Brain microvascular endothelial cell (primary cell): ENCODE measurements at regions not wholly inside any gene's neighbourhood (a gene's known extent, or its start where the extent isn't known, plus 50 kb on each side); places are given as distances from the start of the nearest gene placed in this dataset.
"Not testable (repeated sequence)": the region's sequence is repeated elsewhere in the genome, so short reads cannot be mapped to it uniquely, and the experiment has no call there.

ENCODE experiments used
- DNase-seq: peaks from one replicate; pipeline ENCODE4 v3.0.0-alpha.2; 2020
- H3K27ac ChIP-seq: fragments of 250-450 bp; sonication (Bioruptor Pico); 2 replicates; pipeline ENCODE4 v1.5.1; 2020; ENCODE audit warnings: mild to moderate bottlenecking, moderate library complexity
- H3K27me3 ChIP-seq: fragments of 250-450 bp; sonication (Bioruptor Pico); replicated peaks from 2 replicates; pipeline ENCODE4 v1.5.1; 2020; ENCODE audit warnings: mild to moderate bottlenecking
- H3K36me3 ChIP-seq: fragments of 250-450 bp; sonication (Bioruptor Pico); replicated peaks from 2 replicates; pipeline ENCODE4 v1.5.1; 2020; ENCODE audit warnings: mild to moderate bottlenecking
- H3K4me3 ChIP-seq: 2 replicates; pipeline ENCODE4 v1.5.1; 2011; ENCODE audit warnings: low read depth, mild to moderate bottlenecking, control low read depth, low read length, moderate library complexity
- in situ Hi-C: cut with HindIII; loops from 2 replicates; pipeline ENCODE4 v1.10.0; 2017; ENCODE audit warnings: low sequenced_read_pairs, low pct_ligation_motif_present
- TF ChIP-seq, protein P1 (sequence below): IDR thresholded peaks from 2 replicates; pipeline ENCODE4 v1.5.1; 2011; ENCODE audit warnings: low read depth, mild to moderate bottlenecking, moderate library complexity, low read length, control low read depth, inconsistent platforms; ENCODE audit errors: missing control alignments

DNA sequence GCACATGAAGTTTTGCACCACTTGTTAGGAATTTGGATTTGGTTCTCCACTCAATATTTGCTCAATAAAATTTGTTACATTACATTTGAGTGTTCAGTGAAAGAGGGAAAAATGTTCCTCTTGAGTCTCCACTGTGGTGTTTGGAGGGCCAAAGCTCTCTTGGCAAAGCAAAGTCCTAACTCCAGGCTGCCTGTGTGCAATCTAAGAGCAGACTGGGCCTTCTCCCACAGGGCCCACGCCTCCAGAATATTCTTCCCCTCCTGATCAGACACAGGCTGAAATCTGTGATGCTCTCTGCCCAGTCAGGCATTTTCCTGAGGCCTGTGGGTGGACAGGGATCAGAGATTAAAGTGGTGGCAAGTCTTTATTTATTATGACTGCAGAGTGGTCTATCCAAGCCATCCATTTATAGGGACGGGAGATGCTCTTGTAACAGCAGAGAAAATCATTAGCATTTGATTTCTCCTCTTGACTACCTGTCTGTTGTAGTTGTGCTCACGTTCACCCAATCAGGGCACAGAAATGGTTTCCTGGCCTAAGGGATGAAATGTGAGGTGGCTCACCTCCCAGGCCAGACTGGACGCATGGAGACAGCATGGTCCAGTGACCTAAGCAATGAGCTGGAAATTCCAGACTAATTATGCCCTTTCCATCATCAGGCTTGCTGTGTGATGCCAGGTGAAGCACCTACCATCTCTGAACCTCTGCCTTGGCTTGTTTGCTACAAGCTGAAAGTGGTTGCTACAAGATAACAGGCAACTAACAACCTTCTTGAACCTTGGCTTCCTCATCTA lies 147.1 kb upstream of the NRBF2 start:
- TF ChIP-seq, protein P1, sequence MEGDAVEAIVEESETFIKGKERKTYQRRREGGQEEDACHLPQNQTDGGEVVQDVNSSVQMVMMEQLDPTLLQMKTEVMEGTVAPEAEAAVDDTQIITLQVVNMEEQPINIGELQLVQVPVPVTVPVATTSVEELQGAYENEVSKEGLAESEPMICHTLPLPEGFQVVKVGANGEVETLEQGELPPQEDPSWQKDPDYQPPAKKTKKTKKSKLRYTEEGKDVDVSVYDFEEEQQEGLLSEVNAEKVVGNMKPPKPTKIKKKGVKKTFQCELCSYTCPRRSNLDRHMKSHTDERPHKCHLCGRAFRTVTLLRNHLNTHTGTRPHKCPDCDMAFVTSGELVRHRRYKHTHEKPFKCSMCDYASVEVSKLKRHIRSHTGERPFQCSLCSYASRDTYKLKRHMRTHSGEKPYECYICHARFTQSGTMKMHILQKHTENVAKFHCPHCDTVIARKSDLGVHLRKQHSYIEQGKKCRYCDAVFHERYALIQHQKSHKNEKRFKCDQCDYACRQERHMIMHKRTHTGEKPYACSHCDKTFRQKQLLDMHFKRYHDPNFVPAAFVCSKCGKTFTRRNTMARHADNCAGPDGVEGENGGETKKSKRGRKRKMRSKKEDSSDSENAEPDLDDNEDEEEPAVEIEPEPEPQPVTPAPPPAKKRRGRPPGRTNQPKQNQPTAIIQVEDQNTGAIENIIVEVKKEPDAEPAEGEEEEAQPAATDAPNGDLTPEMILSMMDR, result no peak
- in situ Hi-C loops, result no loop called here

DNA sequence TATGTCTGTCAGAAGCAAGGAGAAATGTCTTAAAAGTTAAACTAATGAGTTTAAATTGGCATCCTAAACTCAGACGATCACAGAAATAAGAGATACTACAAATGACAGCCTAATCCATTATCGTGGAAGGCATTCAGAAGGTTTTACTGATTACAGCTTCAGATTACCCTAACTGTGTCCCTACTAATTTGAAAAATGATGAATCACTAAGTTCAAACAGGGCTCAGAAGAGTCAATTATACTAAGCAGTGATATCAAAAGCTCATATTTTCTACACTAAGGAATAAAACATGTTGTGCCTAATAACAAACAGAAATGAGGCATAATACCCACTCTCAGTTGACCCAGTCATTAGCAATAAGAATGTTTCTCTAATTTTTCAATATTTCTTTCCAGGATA lies 152.0 kb upstream of the NRBF2 start:
- no peak for DNase-seq
- Histone ChIP-seq H3K4me3 (no peak overlapping the region), H3K36me3 (no peaks in the 10 kb centered on the region), H3K27me3 (no peaks in the 10 kb centered on the region), H3K27ac (no peak overlapping the region)
- in situ Hi-C loops, result no loop called here
- TF ChIP-seq, protein P1, result no peak

More for the DNA sequence above, 147.1 kb upstream of the NRBF2 start:
- no peak for DNase-seq
- no peaks in the 10 kb centered on the region for H3K27me3 ChIP-seq
- H3K36me3 ChIP-seq, result no peaks in the 10 kb centered on the region
- no peak overlapping the region for H3K27ac ChIP-seq
- no peak overlapping the region for H3K4me3 ChIP-seq

DNA sequence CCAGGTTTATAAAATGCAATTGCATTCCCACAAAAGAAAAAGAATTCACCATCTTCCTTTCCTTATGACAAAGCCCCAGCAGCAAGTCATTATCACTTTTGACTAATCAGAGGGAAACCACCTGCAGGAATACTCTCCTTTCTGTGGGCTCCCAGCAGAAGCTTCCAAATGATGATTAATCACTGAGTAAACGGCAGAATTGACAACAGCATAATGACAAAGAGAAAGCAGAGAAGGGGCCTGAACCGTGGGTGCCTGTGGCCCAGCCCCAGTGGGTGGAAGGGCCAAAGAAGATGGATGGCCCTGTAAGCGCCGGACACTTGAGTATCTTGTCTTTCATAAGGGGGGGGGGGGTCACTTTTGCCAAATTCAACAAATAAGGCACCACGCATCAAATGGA lies 152.4 kb upstream of the NRBF2 start:
- no peaks in the 10 kb centered on the region for H3K36me3 ChIP-seq
- H3K4me3 ChIP-seq, result no peak overlapping the region
- DNase-seq, result no peak
- TF ChIP-seq, protein P1, result no peak
- in situ Hi-C loops, result no loop called here
- H3K27me3 ChIP-seq, result no peaks in the 10 kb centered on the region
- no peak overlapping the region for H3K27ac ChIP-seq

DNA sequence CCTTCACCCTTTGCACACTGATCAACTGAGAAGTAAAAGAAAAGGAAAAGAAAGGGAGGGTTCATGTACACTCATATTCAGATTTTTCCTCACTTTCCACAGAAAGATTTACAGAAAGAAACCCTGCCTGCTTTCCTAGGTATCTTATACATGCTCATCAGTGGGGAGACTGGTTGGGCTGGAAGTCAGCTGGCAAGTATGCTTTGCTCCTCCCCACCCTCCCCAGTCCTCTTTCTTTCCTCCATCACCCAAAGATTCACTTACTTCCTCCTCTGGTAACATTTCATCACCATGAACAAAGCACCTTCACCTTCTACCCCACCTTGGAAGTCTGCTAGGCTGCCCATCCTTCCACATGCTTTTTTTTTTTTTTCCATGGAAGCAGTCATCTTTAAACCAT lies 153.2 kb upstream of the NRBF2 start:
- no peak for DNase-seq
- H3K27ac ChIP-seq, result no peak overlapping the region
- no peaks in the 10 kb centered on the region for H3K27me3 ChIP-seq
- H3K36me3 ChIP-seq, result no peaks in the 10 kb centered on the region
- TF ChIP-seq, protein P1, result no peak
- in situ Hi-C loops, result no loop called here
- no peak overlapping the region for H3K4me3 ChIP-seq

DNA sequence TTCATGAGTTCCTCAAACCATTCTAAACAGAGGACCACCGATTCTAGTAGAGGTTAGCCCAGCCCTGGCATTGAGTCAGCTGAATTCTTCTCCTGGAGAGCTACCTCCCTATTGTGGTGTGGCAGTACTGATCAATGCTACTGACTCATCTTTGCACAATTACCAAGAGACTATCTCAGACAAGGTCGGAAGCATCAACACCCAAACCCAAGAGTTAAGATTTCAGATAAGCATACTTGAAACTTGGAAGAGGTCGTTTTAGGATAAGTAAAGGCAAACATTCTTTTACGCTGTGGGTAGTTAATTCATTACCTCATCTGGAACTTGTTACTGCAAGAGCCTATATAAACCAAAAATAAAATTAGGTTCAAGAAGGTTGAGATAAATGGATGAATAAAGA lies 154.6 kb upstream of the NRBF2 start:
- H3K36me3 ChIP-seq, result no peaks in the 10 kb centered on the region
- in situ Hi-C loops, result no loop called here
- H3K27ac ChIP-seq, result no peak overlapping the region
- no peak overlapping the region for H3K4me3 ChIP-seq
- H3K27me3 ChIP-seq, result no peaks in the 10 kb centered on the region
- DNase-seq, result no peak
- TF ChIP-seq, protein P1, result no peak

DNA sequence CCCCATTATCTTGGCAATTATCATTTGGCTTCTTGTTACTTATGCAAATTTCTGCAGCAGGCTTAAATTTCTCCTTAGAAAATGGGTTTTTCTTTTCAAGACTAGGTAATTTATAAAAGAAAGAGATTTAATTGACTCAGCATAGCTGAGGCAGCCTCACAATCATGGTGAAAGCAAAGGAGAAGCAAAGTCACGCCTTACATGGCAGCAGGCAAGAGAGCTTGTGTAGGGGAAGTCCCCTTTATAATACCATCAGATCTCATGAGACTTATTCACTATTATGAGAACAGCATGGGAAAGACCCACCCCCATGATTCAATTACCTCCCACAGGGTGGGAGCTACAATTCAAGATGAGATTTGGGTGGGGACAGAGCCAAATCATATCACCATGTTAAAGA lies 158.3 kb upstream of the NRBF2 start:
- H3K27me3 ChIP-seq, H3K36me3 ChIP-seq, H3K4me3 ChIP-seq, DNase-seq, H3K27ac ChIP-seq, in situ Hi-C loops: not testable (repeated sequence)
